Activated CD4-positive, alpha-beta T cell treated with anti-CD3 and anti-CD28 coated beads for 36 hours (primary cell): ENCODE measurements at regions not wholly inside any gene's neighbourhood (a gene's known extent, or its start where the extent isn't known, plus 50 kb on each side); places are given as distances from the start of the nearest gene placed in this dataset.

Experiments
- ATAC-seq: fragments of 200-7000 bp; cut with Tn5 transposase; one replicate; pipeline ENCODE4 v1.10.0; 2021; ENCODE audit warnings: mild to moderate bottlenecking, moderate library complexity
- CTCF ChIA-PET: fragments of 350-600 bp; sonication (Branson Sonifier 250); formaldehyde crosslinking; loops from one replicate; lab custom pipeline; 2021; ENCODE audit warnings: antibody characterized with exemption; lab: Charles Lee
- POLR2A ChIA-PET: fragments of 350-600 bp; sonication (Branson Sonifier 250); formaldehyde crosslinking; loops from one replicate; lab custom pipeline; 2021; ENCODE audit warnings: antibody characterized with exemption, inconsistent platforms; lab: Charles Lee
- DNase-seq: peaks from one replicate; pipeline ENCODE4 v3.0.0-alpha.2; 2020
- H3K27ac Mint-ChIP-seq: one replicate; pipeline ENCODE4 v1.8.0; 2021; ENCODE audit warnings: mixed read lengths
- H3K27me3 Mint-ChIP-seq: one replicate; pipeline ENCODE4 v1.8.0; 2021; ENCODE audit warnings: mixed read lengths
- H3K36me3 Mint-ChIP-seq: one replicate; pipeline ENCODE4 v1.8.0; 2021; ENCODE audit warnings: low read depth, mixed read lengths
- H3K4me1 Mint-ChIP-seq: one replicate; pipeline ENCODE4 v1.8.0; 2021; ENCODE audit warnings: mixed read lengths
- H3K4me3 Mint-ChIP-seq: one replicate; pipeline ENCODE4 v1.8.0; 2021; ENCODE audit warnings: mild to moderate bottlenecking, moderate library complexity, mixed read lengths
- H3K9me3 Mint-ChIP-seq: one replicate; pipeline ENCODE4 v1.8.0; 2021; ENCODE audit warnings: low read depth, mixed read lengths
- intact Hi-C, 2 experiments: fragments of 100-400 bp; cut with DNase I in 1 of 2; cut with micrococcal nuclease in 1 of 2; formaldehyde crosslinking; loops; one replicate each; pipeline versions ENCODE4 v1.14.2 to v1.15.1; 2022 to 2024; cut with DNase I, micrococcal nuclease

DNA sequence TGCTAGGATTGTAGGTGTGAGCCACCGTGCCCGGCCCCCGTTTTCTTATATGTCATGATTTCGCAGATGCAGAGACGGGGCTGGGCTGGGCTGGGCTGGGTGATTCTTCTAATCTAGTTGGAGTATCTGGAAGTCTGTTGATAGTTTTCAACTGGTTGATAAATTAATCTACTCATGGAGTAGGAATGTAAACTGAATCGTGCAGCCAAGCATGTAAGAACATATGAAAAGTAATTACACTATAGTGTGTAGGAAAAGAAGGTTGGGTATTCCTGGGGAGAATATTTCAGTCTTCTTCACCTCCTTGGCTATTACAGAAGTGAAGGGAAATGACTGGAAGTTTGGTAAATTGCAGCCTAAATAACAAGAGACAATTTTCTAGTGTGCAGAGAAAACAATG is 82.6 kb upstream of the MAGI1 start:
- no peak overlapping the region for H3K27ac Mint-ChIP-seq
- H3K4me3 Mint-ChIP-seq: no peak overlapping the region
- no peaks in the 10 kb centered on the region for H3K4me1 Mint-ChIP-seq
- no peaks in the 10 kb centered on the region for H3K27me3 Mint-ChIP-seq
- CTCF ChIA-PET: no interaction called here
- ATAC-seq: no peak
- no peaks in the 10 kb centered on the region for H3K9me3 Mint-ChIP-seq
- H3K36me3 Mint-ChIP-seq: no peaks in the 10 kb centered on the region
- POLR2A ChIA-PET: no interaction called here
- intact Hi-C loops: no loop called here
- no peak for DNase-seq

DNA sequence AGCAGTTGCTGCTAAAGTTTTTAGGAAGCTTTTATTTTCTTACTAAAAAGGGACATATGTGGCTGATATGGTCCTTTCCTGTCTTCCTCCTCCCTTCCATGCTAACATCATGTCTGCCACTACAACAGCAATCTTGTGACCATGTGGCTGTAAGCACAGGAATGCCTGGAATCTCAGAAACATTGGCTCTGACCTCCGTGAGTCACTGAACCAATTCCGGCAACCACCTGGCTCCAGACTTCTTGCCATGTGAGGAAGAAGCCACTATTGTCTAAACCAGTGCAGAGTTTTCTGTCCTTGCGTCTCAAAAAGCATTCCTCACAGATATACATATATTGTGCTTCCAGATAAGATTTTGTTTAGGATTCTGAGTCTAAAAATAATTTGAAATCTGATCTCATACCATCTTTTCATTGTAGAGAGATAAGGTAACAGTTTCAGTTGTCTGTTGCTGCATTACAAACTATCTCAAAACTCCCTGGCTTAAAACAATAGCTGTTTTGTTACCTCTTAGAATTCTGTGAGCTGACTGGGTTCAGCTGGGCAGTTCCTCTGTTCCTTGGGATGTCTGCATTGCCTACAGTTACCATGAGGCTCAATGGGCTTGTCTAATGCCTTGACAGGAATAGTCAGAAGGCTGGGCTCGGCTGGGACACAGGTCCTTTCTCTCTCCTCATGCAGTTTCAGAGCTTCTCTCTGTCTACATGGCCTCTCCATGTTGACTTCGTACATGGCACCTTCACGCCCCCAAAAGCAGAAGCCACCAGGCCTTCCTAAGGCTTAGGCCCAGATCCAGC is 77.3 kb upstream of the MAGI1 start:
- ChIA-PET POLR2A (interaction anchor here (0.7 kb wide), 1 partner anchor 436 kb away, joined by 7 read pairs; no protein-coding TSS in a partner anchor), CTCF (interaction anchor here (1.4 kb wide), 1 partner anchor 21 kb away, joined by 4 read pairs; no protein-coding TSS in a partner anchor)
- ATAC-seq (no peak), DNase-seq (no peak)
- Mint-ChIP-seq H3K27me3 (peaks cover 3% of the 10 kb centered on the region), H3K4me3 (no peak overlapping the region), H3K4me1 (no peaks in the 10 kb centered on the region), H3K27ac (no peak overlapping the region), H3K9me3 (no peaks in the 10 kb centered on the region), H3K36me3 (no peaks in the 10 kb centered on the region)
- intact Hi-C loops: no loop called here

DNA sequence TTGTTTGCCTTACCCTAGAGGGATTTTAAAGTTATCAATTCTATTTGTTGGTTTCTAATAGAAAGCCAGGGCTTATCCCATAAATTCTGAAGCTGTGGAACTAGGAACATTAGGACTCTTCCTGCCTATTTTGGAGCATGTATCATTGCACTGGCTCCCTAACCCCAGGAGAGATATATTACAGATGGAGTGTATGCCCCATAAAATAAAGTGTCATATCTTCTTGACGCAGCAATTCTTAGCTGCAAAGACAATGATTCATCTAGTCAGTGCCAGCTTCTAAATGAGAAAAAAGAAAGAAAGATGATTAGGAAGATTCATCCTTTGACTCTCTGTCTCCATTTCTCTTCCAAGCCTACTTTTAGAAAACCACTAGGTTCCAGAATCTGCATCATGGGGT is 74.8 kb upstream of the MAGI1 start:
- POLR2A ChIA-PET: no interaction called here
- Mint-ChIP-seq H3K36me3 (no peaks in the 10 kb centered on the region), H3K4me3 (no peak overlapping the region), H3K27ac (no peak overlapping the region), H3K9me3 (no peaks in the 10 kb centered on the region), H3K4me1 (no peaks in the 10 kb centered on the region), H3K27me3 (peaks cover 3% of the 10 kb centered on the region)
- DNase-seq (no peak), ATAC-seq (no peak)
- CTCF ChIA-PET: no interaction called here
- intact Hi-C loops: no loop called here

- POLR2A ChIA-PET: no interaction called here
- CTCF ChIA-PET: no interaction called here
Observed at GRCh38 chr3:66110840-66111239, 72.1 kb upstream of the MAGI1 start.

DNA sequence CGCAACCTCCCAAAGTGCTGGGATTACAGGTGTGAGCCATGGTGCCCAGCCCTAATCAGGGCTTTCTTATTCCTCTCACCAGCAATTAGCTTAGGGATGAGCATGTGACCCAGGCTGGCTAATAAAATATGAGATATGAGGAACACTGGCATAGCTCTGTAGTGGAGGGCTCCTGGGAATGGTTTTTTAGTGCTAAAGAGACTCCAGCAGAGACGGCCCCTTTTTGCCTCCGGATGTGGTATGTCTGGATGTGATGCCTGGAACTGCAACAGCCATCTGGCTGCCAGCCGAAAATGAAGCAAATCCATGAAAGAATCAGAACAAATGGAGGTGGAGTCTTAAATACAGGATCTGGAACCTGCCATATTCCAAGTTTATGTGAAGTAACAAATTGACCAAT is 69.1 kb upstream of the MAGI1 start:
- H3K27me3 Mint-ChIP-seq: peaks cover 3% of the 10 kb centered on the region
- intact Hi-C loops: no loop called here
- CTCF ChIA-PET: interaction anchor here (1.0 kb wide), 1 partner anchor 315 kb away, joined by 3 read pairs; no protein-coding TSS in a partner anchor

More at GRCh38 chr3:66110840-66111239, 72.1 kb upstream of the MAGI1 start:
- ATAC-seq (no peak), DNase-seq (no peak)
- no peak overlapping the region for H3K27ac Mint-ChIP-seq
- intact Hi-C loops: no loop called here
- no peaks in the 10 kb centered on the region for H3K9me3 Mint-ChIP-seq
- no peak overlapping the region for H3K4me3 Mint-ChIP-seq
- no peaks in the 10 kb centered on the region for H3K36me3 Mint-ChIP-seq
- H3K4me1 Mint-ChIP-seq: no peaks in the 10 kb centered on the region
- H3K27me3 Mint-ChIP-seq: peaks cover 3% of the 10 kb centered on the region

GRCh38 chr3:66106788-66107187 is 68.1 kb upstream of the MAGI1 start:
- no peak overlapping the region for H3K27ac Mint-ChIP-seq
- H3K4me1 Mint-ChIP-seq: no peaks in the 10 kb centered on the region
- ATAC-seq (no peak), DNase-seq (no peak)
- POLR2A ChIA-PET: no interaction called here
- no peaks in the 10 kb centered on the region for H3K36me3 Mint-ChIP-seq
- CTCF ChIA-PET: interaction anchor here (0.6 to 1.0 kb wide), 2 partner anchors 124 to 314 kb away, joined by 3 read pairs; no protein-coding TSS in a partner anchor
- H3K4me3 Mint-ChIP-seq: no peak overlapping the region
- no peaks in the 10 kb centered on the region for H3K9me3 Mint-ChIP-seq
- intact Hi-C loops: no loop called here
- H3K27me3 Mint-ChIP-seq: peaks cover 3% of the 10 kb centered on the region

More for the DNA sequence above, 69.1 kb upstream of the MAGI1 start:
- Mint-ChIP-seq H3K36me3 (no peaks in the 10 kb centered on the region), H3K4me1 (no peaks in the 10 kb centered on the region), H3K4me3 (no peak overlapping the region), H3K9me3 (no peaks in the 10 kb centered on the region), H3K27ac (no peak overlapping the region)
- DNase-seq (no peak), ATAC-seq (no peak)
- POLR2A ChIA-PET: interaction anchor here (0.6 kb wide), 2 partner anchors 58 to 437 kb away, joined by 3 to 4 read pairs; no protein-coding TSS in a partner anchor

DNA sequence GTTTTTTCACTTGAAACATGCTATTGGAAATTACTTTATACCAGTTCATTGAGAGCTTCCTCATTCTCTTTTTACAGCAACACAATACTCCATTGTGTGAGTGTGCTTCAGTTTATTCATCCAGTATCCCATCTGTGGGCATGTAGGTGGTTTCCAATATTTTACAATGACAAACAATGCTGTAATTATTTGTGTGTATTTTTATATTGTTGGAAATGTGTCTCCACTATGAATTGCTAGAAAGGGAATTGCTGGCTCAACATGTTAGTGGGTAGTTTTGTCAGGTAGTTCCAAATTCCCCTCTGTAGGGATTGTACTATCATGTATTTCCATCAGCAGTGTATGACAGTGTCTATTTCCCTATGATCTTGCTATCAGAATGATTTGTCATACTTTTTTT is 65.8 kb upstream of the MAGI1 start:
- CTCF ChIA-PET: no interaction called here
- DNase-seq (no peak), ATAC-seq (no peak)
- Mint-ChIP-seq H3K4me3 (no peak overlapping the region), H3K36me3 (no peaks in the 10 kb centered on the region), H3K4me1 (no peaks in the 10 kb centered on the region), H3K9me3 (no peaks in the 10 kb centered on the region), H3K27me3 (no peaks in the 10 kb centered on the region), H3K27ac (no peak overlapping the region)
- intact Hi-C loops: no loop called here
- POLR2A ChIA-PET: no interaction called here

DNA sequence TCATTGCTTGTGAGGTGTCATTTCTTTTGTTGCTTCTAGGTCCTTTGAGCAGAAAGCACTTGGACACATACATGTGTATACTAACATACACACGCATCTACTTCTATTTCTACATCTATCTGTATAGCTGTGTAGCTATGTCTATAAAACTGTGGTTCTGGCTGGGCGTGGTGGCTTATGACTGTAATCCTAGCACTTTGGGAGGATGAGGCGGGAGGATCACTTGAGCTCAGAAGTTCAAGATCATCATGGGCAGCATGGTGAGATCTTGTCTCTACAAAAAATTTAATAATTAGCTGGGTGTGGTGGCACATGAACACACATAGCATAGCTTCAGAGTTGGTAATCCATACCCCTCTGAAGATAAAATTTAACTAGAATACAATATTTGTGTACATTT is 65.0 kb upstream of the MAGI1 start:
- Mint-ChIP-seq H3K36me3 (no peaks in the 10 kb centered on the region), H3K9me3 (no peaks in the 10 kb centered on the region), H3K27ac (no peak overlapping the region), H3K4me1 (no peaks in the 10 kb centered on the region), H3K27me3 (no peaks in the 10 kb centered on the region), H3K4me3 (no peak overlapping the region)
- ATAC-seq (no peak), DNase-seq (no peak)
- ChIA-PET POLR2A (no interaction called here), CTCF (interaction anchor here (0.6 to 0.7 kb wide), 3 partner anchors 16 to 256 kb away, joined by 3 to 4 read pairs (median 3); no protein-coding TSS in a partner anchor)
- intact Hi-C loops: no loop called here

- H3K9me3 Mint-ChIP-seq: no peaks in the 10 kb centered on the region
- no peaks in the 10 kb centered on the region for H3K27me3 Mint-ChIP-seq
- no peaks in the 10 kb centered on the region for H3K4me1 Mint-ChIP-seq
- no peak overlapping the region for H3K27ac Mint-ChIP-seq
- no peak for ATAC-seq
- no peak for DNase-seq
- ChIA-PET POLR2A (no interaction called here), CTCF (no interaction called here)
- intact Hi-C loops: no loop called here
- no peaks in the 10 kb centered on the region for H3K36me3 Mint-ChIP-seq
- no peak overlapping the region for H3K4me3 Mint-ChIP-seq
Observed at GRCh38 chr3:66101901-66102300, 63.2 kb upstream of the MAGI1 start.

DNA sequence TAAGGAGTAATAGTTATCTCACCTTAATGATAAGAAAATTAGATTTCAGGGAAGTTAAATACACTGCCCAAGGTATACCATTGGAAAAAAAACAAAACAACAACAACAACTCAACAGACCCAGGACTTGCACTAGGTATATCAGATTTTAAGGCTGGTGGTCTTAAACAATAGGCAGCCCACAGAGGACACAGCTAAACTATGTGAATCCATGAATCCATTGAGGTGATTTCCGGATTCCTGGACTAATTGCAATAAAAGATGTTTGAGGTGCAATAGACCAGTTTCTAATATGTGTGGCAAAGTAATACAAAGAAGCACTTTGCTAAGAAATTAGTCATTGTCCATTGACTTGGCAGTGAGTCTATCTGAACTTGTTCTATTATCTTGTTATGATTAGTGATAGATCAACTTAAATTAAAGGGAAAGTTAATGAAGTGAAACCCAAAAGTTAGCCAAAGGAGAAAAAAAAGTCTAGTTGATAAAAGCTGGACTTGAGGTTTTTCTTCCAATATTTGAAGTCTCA is 60.9 kb upstream of the MAGI1 start:
- intact Hi-C loops: no loop called here
- H3K27ac Mint-ChIP-seq: no peak overlapping the region
- no peaks in the 10 kb centered on the region for H3K9me3 Mint-ChIP-seq
- no peak for DNase-seq
- H3K4me3 Mint-ChIP-seq: no peak overlapping the region
- no peaks in the 10 kb centered on the region for H3K36me3 Mint-ChIP-seq
- H3K4me1 Mint-ChIP-seq: no peaks in the 10 kb centered on the region
- ChIA-PET CTCF (interaction anchor here (1.1 kb wide), 1 partner anchor 38 kb away, joined by 3 read pairs; no protein-coding TSS in a partner anchor), POLR2A (no interaction called here)
- H3K27me3 Mint-ChIP-seq: peaks cover 4% of the 10 kb centered on the region
- ATAC-seq: no peak

GRCh38 chr3:66098436-66098835 is 59.7 kb upstream of the MAGI1 start:
- Mint-ChIP-seq H3K4me1 (no peaks in the 10 kb centered on the region), H3K4me3 (no peak overlapping the region), H3K27me3 (peaks cover 5% of the 10 kb centered on the region), H3K27ac (no peak overlapping the region), H3K9me3 (no peaks in the 10 kb centered on the region), H3K36me3 (no peaks in the 10 kb centered on the region)
- intact Hi-C loops: no loop called here
- DNase-seq (no peak), ATAC-seq (no peak)
- ChIA-PET POLR2A (no interaction called here), CTCF (interaction anchor here (0.6 kb wide), 1 partner anchor 26 kb away, joined by 3 read pairs; no protein-coding TSS in a partner anchor)

DNA sequence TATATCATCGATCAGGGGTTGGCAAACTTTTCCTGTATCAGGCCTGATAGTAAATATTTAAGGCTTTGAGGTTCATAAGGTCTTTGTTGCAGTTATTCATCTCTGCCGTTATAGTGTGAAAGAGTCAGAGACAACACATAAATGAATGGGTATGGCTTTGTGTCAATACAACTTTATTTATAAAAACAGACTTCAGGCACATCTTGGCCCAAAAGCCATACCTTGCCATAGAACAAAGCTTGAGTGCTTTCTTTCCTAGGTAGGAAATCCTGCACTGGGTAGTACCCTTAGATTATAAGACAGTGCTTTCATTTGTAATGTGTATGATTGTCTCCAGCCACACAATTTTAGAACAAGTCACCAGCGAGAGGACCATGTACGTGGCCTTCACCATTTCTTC is 58.9 kb upstream of the MAGI1 start:
- no peak overlapping the region for H3K27ac Mint-ChIP-seq
- intact Hi-C loops: no loop called here
- no peaks in the 10 kb centered on the region for H3K36me3 Mint-ChIP-seq
- no peak overlapping the region for H3K4me3 Mint-ChIP-seq
- ATAC-seq (no peak), DNase-seq (no peak)
- ChIA-PET CTCF (no interaction called here), POLR2A (no interaction called here)
- peaks cover 6% of the 10 kb centered on the region for H3K27me3 Mint-ChIP-seq
- no peaks in the 10 kb centered on the region for H3K9me3 Mint-ChIP-seq
- H3K4me1 Mint-ChIP-seq: no peaks in the 10 kb centered on the region
